ENCODE measurements at regions not wholly inside any gene's neighbourhood (a gene's known extent, or its start where the extent isn't known, plus 50 kb on each side); places are given as distances from the start of the nearest gene placed in this dataset.

DNA sequence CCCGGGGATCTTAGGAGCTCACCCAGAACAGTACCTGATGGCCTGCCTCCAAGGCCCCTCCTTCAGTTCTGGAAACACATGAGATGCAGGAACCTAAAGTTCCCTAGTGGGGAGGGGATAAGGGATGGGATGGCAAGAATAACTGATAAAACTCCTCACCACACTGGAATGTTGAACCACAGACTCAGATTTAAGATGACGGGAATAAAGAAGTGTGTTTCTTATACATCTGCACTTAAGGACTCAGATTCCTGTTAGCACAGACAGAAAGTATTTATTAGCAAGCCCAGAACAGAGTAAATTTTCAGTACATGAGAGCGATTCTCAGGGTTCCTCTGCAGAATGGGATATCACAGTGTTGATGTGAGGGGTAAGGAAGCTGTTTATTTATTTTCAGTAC is 245.2 kb downstream of the TLE3 start:
- TF ChIP-seq, protein P1, sequence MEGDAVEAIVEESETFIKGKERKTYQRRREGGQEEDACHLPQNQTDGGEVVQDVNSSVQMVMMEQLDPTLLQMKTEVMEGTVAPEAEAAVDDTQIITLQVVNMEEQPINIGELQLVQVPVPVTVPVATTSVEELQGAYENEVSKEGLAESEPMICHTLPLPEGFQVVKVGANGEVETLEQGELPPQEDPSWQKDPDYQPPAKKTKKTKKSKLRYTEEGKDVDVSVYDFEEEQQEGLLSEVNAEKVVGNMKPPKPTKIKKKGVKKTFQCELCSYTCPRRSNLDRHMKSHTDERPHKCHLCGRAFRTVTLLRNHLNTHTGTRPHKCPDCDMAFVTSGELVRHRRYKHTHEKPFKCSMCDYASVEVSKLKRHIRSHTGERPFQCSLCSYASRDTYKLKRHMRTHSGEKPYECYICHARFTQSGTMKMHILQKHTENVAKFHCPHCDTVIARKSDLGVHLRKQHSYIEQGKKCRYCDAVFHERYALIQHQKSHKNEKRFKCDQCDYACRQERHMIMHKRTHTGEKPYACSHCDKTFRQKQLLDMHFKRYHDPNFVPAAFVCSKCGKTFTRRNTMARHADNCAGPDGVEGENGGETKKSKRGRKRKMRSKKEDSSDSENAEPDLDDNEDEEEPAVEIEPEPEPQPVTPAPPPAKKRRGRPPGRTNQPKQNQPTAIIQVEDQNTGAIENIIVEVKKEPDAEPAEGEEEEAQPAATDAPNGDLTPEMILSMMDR (IDR thresholded peaks at IDR 0.05; ENCODE audit: low read length) = no peak
- TF ChIP-seq EZH2 (IDR thresholded peaks at IDR 0.05; ENCODE audit: borderline replicate concordance, low read length) = no peak
